ENCODE measurements at regions not wholly inside any gene's neighbourhood (a gene's known extent, or its start where the extent isn't known, plus 50 kb on each side); places are given as distances from the start of the nearest gene placed in this dataset.
"Not testable (repeated sequence)": the region's sequence is repeated elsewhere in the genome, so short reads cannot be mapped to it uniquely, and the experiment has no call there.

DNA sequence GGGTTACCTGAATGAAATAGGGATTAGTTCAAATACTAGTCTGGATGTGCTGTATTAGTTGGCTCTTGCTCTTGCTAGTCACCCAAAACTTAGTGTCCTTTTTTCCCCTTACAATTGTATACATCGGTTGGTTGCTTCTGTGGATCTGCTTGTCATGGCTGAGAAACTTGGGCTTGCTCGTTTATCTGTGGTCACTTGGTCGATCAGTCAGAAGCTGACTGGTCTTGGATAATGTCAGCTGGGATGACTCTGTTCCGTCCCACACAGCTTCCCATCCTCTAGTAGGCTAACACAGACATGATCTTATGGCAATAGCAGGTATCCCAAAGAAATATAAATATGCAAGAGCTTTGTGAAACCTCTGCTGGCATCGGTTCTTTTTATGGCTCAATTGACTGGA, 807.4 kb downstream of the MAT2B start:
- intact Hi-C loops (cut with DNase I): no loop called here
- no peak for DNase-seq
- TF ChIP-seq, protein P1, sequence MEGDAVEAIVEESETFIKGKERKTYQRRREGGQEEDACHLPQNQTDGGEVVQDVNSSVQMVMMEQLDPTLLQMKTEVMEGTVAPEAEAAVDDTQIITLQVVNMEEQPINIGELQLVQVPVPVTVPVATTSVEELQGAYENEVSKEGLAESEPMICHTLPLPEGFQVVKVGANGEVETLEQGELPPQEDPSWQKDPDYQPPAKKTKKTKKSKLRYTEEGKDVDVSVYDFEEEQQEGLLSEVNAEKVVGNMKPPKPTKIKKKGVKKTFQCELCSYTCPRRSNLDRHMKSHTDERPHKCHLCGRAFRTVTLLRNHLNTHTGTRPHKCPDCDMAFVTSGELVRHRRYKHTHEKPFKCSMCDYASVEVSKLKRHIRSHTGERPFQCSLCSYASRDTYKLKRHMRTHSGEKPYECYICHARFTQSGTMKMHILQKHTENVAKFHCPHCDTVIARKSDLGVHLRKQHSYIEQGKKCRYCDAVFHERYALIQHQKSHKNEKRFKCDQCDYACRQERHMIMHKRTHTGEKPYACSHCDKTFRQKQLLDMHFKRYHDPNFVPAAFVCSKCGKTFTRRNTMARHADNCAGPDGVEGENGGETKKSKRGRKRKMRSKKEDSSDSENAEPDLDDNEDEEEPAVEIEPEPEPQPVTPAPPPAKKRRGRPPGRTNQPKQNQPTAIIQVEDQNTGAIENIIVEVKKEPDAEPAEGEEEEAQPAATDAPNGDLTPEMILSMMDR (IDR thresholded peaks at IDR 0.05): no peak
- TF ChIP-seq POLR2A (IDR thresholded peaks at IDR 0.05): no peak
- H3K36me3 ChIP-seq: no peaks in the 10 kb centered on the region
- no peak overlapping the region for H3K4me3 ChIP-seq (replicated peaks in 1 of 3)
- no peaks in the 10 kb centered on the region for H3K27me3 ChIP-seq
- no peaks in the 10 kb centered on the region for H3K4me1 ChIP-seq
- H3K27ac ChIP-seq: no peak overlapping the region
- no peaks in the 10 kb centered on the region for H3K9me3 ChIP-seq
- WGBS, 2 donors: 76 to 79% methylated on average over 5 of the region's 5 CpGs

DNA sequence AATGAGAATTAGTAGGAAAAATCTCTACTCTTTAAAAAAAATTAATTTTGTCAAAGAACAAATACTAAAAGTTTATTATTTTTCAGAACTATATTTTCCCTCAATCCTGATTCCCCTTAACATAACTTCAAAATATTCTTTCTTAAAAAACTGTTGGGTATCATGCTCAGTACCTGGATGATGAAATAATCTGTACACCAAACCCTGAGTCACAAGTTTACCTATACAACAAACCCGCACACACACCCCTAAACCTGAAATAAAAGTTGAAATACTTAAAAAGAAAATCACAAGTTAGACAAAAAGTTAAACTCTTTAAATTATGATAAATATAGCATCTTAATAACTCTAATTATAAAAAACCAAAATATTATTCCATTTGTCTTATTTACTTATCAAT, 812.3 kb downstream of the MAT2B start:
- Histone ChIP-seq H3K4me3 (replicated peaks in 1 of 3) (no peak overlapping the region), H3K27me3 (no peaks in the 10 kb centered on the region), H3K27ac (no peak overlapping the region), H3K4me1 (no peaks in the 10 kb centered on the region), H3K36me3 (no peaks in the 10 kb centered on the region), H3K9me3 (no peaks in the 10 kb centered on the region)
- intact Hi-C loops (cut with DNase I): no loop called here
- no peak for TF ChIP-seq POLR2A (IDR thresholded peaks at IDR 0.05)
- TF ChIP-seq, protein P1 (IDR thresholded peaks at IDR 0.05): no peak
- DNase-seq: no peak
- WGBS, 2 donors: 93 to 98% methylated on average over 1 of the region's 1 CpG

DNA sequence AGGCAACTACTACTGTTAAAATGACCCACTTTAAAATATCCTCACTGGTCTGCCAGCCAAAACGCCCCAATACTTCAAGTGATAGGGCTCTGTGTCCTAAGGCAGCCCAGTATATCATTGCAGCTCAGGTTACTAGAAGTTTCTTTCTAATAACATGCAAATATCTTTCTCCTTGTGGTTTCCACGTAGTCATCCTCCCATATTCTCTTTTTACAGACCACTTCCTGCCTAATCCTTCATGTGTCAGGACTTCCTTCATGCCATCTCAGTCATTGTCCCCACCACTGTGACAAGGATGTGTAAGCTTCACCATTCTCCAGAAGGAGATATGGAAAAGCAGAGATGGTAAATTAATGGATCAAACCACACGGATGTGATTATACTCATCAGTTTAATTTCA, 813.7 kb downstream of the MAT2B start:
- 70 to 76% methylated on average over 3 of the region's 3 CpGs for WGBS, 2 donors
- intact Hi-C loops (cut with DNase I): no loop called here
- H3K36me3 ChIP-seq: no peaks in the 10 kb centered on the region
- no peaks in the 10 kb centered on the region for H3K27me3 ChIP-seq
- no peak for TF ChIP-seq POLR2A (IDR thresholded peaks at IDR 0.05)
- TF ChIP-seq, protein P1 (IDR thresholded peaks at IDR 0.05): no peak
- no peak for DNase-seq
- no peak overlapping the region for H3K27ac ChIP-seq
- H3K4me3 ChIP-seq (replicated peaks in 1 of 3): no peak overlapping the region
- no peaks in the 10 kb centered on the region for H3K4me1 ChIP-seq
- H3K9me3 ChIP-seq: no peaks in the 10 kb centered on the region

DNA sequence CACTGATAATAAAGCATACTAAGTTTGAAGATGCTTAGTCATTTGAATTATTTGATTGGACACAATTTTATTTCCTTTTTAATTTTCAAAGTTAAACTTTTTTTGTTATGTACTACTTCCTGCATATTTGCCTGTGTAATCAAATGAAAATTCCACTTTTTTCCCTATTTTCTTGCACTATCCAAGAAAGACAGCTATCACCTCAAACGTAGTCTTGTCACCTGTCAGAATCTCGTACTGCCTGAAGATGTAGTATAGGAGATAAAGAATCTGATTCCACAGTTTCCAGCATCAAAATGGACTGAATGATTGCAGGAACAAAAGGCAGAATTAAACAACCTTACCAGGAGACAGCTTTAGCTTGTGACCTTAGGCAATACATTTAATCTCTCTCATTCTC, 818.8 kb downstream of the MAT2B start:
- intact Hi-C loops (cut with DNase I): no loop called here
- H3K9me3 ChIP-seq: no peaks in the 10 kb centered on the region
- no peak overlapping the region for H3K4me3 ChIP-seq (replicated peaks in 1 of 3)
- no peak for DNase-seq
- no peak overlapping the region for H3K27ac ChIP-seq
- H3K27me3 ChIP-seq: no peaks in the 10 kb centered on the region
- no peaks in the 10 kb centered on the region for H3K36me3 ChIP-seq
- TF ChIP-seq POLR2A (IDR thresholded peaks at IDR 0.05): no peak
- TF ChIP-seq, protein P1 (IDR thresholded peaks at IDR 0.05): no peak
- 74 to 83% methylated on average over 2 of the region's 2 CpGs for WGBS, 2 donors
- no peaks in the 10 kb centered on the region for H3K4me1 ChIP-seq

DNA sequence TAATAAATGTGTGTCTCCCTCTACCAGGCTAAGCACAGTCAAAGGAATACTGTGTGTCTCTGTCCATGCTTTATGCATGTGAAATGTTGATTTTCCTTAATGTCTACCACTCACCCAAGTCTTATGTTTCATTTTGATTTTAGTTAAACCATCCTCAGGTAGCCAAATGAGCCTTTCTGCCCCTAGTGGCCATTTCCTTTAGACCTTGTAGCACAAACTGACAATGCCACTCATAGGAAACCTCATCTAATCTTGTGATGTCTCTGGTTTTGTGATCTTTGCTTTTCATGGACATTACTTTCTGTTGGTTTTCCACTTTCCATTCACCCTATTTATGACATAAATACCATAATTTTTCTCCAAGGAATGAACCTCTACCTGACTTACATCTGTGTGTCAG, 820.8 kb downstream of the MAT2B start:
- H3K27me3 ChIP-seq: no peaks in the 10 kb centered on the region
- TF ChIP-seq, protein P1 (IDR thresholded peaks at IDR 0.05): no peak
- no peak for TF ChIP-seq POLR2A (IDR thresholded peaks at IDR 0.05)
- DNase-seq: no peak
- no peaks in the 10 kb centered on the region for H3K9me3 ChIP-seq
- H3K4me3 ChIP-seq (replicated peaks in 1 of 3): no peak overlapping the region
- intact Hi-C loops (cut with DNase I): no loop called here
- no peak overlapping the region for H3K27ac ChIP-seq
- H3K36me3 ChIP-seq: no peaks in the 10 kb centered on the region
- H3K4me1 ChIP-seq: no peaks in the 10 kb centered on the region

DNA sequence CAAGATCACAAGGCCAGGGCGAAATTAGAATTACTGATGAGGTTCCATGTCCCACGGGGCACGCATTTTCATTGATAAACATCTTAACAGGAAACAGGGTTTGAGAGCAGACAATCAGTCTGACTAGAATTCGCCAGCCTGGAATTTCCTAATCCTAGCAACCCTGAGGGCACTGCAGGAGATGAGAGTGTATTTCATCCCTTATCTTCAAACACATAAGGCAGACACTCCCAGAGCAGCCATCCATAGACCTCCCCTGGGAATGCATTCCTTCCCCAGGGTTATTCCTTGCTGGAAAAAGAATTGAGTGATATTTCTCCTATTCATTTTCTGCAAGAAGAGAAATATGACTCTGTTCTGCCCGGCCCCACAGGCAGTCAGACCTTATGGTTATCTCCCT, 821.7 kb downstream of the MAT2B start:
- not testable (repeated sequence) for H3K27ac ChIP-seq, H3K27me3 ChIP-seq

More for the DNA sequence above, 821.7 kb downstream of the MAT2B start:
- H3K4me3 ChIP-seq (replicated peaks in 1 of 3); intact Hi-C loops (cut with DNase I); H3K36me3 ChIP-seq; DNase-seq; H3K9me3 ChIP-seq; H3K4me1 ChIP-seq: not testable (repeated sequence)
- 90 to 91% methylated on average over 5 of the region's 5 CpGs for WGBS, 2 donors

Data from thyroid gland (tissue), 4 donors.